Bronchial epithelial cell (primary cell): ENCODE measurements at regions not wholly inside any gene's neighbourhood (a gene's known extent, or its start where the extent isn't known, plus 50 kb on each side); places are given as distances from the start of the nearest gene placed in this dataset.

Source experiments
- DNase-seq: peaks from one replicate; pipeline ENCODE4 v3.0.0-alpha.2; 2010; ENCODE audit warnings: low read depth
- FAIRE-seq: peaks from 2 replicates; lab custom pipeline; 2011; peaks lifted over from hg19 to GRCh38; lab: Jason Lieb, UNC
- H3K27me3 ChIP-seq: 2 replicates; pipeline ENCODE4 v1.5.1; 2011; ENCODE audit warnings: low read length; ENCODE audit not compliant: control insufficient read depth, insufficient read depth
- H3K36me3 ChIP-seq: 2 replicates; pipeline ENCODE4 v1.5.1; 2011; ENCODE audit warnings: low read length; ENCODE audit not compliant: control insufficient read depth, insufficient read depth
- H3K4me3 ChIP-seq: 2 replicates; pipeline ENCODE4 v1.5.1; 2011; ENCODE audit warnings: mild to moderate bottlenecking, low read depth, low read length, control low read depth
- CTCF ChIP-seq: IDR thresholded peaks from 2 replicates; pipeline ENCODE4 v1.5.1; 2011; ENCODE audit warnings: mild to moderate bottlenecking, moderate library complexity, low read length, control low read depth, inconsistent platforms; ENCODE audit not compliant: insufficient read depth, severe bottlenecking

GRCh38 chr4:18518098-18518497 lies 496.5 kb upstream of the LCORL start:
- no peak for TF ChIP-seq CTCF
- no peaks in the 10 kb centered on the region for H3K27me3 ChIP-seq
- no peak overlapping the region for H3K4me3 ChIP-seq
- no peaks in the 10 kb centered on the region for H3K36me3 ChIP-seq
- DNase-seq (no peak), FAIRE-seq (no peak)

- no peaks in the 10 kb centered on the region for H3K27me3 ChIP-seq
- no peak for TF ChIP-seq CTCF
- FAIRE-seq, result no peak
- no peaks in the 10 kb centered on the region for H3K36me3 ChIP-seq
- H3K4me3 ChIP-seq, result no peak overlapping the region
- no peak for DNase-seq
Observed at GRCh38 chr4:18513861-18514260, 492.3 kb upstream of the LCORL start.

- FAIRE-seq, result no peak
- no peak for DNase-seq
Observed at GRCh38 chr4:18512718-18513117, 491.2 kb upstream of the LCORL start.

GRCh38 chr4:18511727-18512126 lies 490.2 kb upstream of the LCORL start:
- no peak overlapping the region for H3K4me3 ChIP-seq
- no peak for FAIRE-seq
- no peak for TF ChIP-seq CTCF
- no peaks in the 10 kb centered on the region for H3K27me3 ChIP-seq
- DNase-seq, result no peak
- no peaks in the 10 kb centered on the region for H3K36me3 ChIP-seq

More at GRCh38 chr4:18512718-18513117, 491.2 kb upstream of the LCORL start:
- no peak for TF ChIP-seq CTCF
- Histone ChIP-seq H3K36me3 (no peaks in the 10 kb centered on the region), H3K27me3 (no peaks in the 10 kb centered on the region), H3K4me3 (no peak overlapping the region)

- H3K36me3 ChIP-seq, result no peaks in the 10 kb centered on the region
- DNase-seq (no peak), FAIRE-seq (no peak)
- no peak for TF ChIP-seq CTCF
- H3K27me3 ChIP-seq, result no peaks in the 10 kb centered on the region
- no peak overlapping the region for H3K4me3 ChIP-seq
Observed at GRCh38 chr4:18508786-18509185, 487.2 kb upstream of the LCORL start.

GRCh38 chr4:18480928-18481327 lies 459.4 kb upstream of the LCORL start:
- FAIRE-seq (no peak), DNase-seq (no peak)
- no peaks in the 10 kb centered on the region for H3K36me3 ChIP-seq
- H3K4me3 ChIP-seq, result no peak overlapping the region
- no peaks in the 10 kb centered on the region for H3K27me3 ChIP-seq
- no peak for TF ChIP-seq CTCF
